ENCODE measurements at regions not wholly inside any gene's neighbourhood (a gene's known extent, or its start where the extent isn't known, plus 50 kb on each side); places are given as distances from the start of the nearest gene placed in this dataset.
A peak's percentile ranks its signal among the peaks of the same experiment; 100 is the strongest.

DNA sequence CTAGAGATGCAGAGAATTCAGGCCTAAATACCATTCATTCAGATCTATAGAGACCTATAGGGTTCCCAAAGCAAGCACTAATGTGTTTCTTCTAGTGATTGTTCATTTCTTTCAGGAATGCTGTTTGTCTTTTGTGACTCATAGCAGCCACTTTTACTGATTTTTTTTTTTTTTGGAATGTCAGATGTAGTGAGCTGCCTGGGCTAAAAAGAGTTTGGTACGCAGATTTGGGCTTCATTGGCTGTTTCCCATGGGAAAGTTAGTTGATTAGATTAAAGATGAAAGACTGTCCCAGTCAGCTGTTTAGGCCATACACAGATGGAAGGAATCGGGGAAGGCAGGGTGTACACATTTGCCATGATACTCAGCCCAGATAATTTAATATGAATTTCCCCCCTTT is 87.6 kb downstream of the CDC42EP3 start:
- no peaks in the 10 kb centered on the region for H3K36me3 ChIP-seq (ENCODE audit: low read depth)
- no peak overlapping the region for H3K4me3 ChIP-seq
- no peaks in the 10 kb centered on the region for H4K20me1 ChIP-seq (ENCODE audit: insufficient read depth)
- peaks cover 2% of the 10 kb centered on the region; the same call in 1 of the 2 replicates for H3K9me3 ChIP-seq (ENCODE audit: insufficient read depth, low read depth)
- H3K4me1 ChIP-seq (replicated peaks; ENCODE audit: insufficient read depth): peaks cover 61% of the 10 kb centered on the region
- H3K9me2 ChIP-seq (ENCODE audit: insufficient read depth): no peaks in the 10 kb centered on the region
- no peak for TF ChIP-seq EZH2 (IDR thresholded peaks at IDR 0.05; ENCODE audit: low read depth)
- TF ChIP-seq, protein P1, sequence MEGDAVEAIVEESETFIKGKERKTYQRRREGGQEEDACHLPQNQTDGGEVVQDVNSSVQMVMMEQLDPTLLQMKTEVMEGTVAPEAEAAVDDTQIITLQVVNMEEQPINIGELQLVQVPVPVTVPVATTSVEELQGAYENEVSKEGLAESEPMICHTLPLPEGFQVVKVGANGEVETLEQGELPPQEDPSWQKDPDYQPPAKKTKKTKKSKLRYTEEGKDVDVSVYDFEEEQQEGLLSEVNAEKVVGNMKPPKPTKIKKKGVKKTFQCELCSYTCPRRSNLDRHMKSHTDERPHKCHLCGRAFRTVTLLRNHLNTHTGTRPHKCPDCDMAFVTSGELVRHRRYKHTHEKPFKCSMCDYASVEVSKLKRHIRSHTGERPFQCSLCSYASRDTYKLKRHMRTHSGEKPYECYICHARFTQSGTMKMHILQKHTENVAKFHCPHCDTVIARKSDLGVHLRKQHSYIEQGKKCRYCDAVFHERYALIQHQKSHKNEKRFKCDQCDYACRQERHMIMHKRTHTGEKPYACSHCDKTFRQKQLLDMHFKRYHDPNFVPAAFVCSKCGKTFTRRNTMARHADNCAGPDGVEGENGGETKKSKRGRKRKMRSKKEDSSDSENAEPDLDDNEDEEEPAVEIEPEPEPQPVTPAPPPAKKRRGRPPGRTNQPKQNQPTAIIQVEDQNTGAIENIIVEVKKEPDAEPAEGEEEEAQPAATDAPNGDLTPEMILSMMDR (conservative IDR thresholded peaks at IDR 0.05): no peak
- peak overlapping the region; percentile 79 for H3K4me2 ChIP-seq
- peak overlapping the region; percentile 94 for H3K27ac ChIP-seq
- H3F3A ChIP-seq (ENCODE audit: insufficient read depth, low read depth): peaks cover 49% of the 10 kb centered on the region
- intact Hi-C loops (cut with micrococcal nuclease; ENCODE audit: unreplicated experiment): loop anchor here (10.0 kb wide), 1 partner anchor 169 kb away; no protein-coding TSS in a partner anchor
- H3K27me3 ChIP-seq (ENCODE audit: insufficient read depth, low read depth): no peaks in the 10 kb centered on the region
- H3K79me2 ChIP-seq (ENCODE audit: low read depth): no peaks in the 10 kb centered on the region
- ChIA-PET CTCF (no interaction called here), POLR2A (ENCODE audit: unreplicated experiment) (interaction anchor here (0.6 to 0.7 kb wide), 2 partner anchors 27 to 170 kb away, joined by 7 to 15 read pairs; no protein-coding TSS in a partner anchor)
- H2AFZ ChIP-seq: no peak overlapping the region
- BruUV-seq (replicated peaks): no TSS peak
- DNase-seq: peak in 1 of 2 experiments; percentile 82

DNA sequence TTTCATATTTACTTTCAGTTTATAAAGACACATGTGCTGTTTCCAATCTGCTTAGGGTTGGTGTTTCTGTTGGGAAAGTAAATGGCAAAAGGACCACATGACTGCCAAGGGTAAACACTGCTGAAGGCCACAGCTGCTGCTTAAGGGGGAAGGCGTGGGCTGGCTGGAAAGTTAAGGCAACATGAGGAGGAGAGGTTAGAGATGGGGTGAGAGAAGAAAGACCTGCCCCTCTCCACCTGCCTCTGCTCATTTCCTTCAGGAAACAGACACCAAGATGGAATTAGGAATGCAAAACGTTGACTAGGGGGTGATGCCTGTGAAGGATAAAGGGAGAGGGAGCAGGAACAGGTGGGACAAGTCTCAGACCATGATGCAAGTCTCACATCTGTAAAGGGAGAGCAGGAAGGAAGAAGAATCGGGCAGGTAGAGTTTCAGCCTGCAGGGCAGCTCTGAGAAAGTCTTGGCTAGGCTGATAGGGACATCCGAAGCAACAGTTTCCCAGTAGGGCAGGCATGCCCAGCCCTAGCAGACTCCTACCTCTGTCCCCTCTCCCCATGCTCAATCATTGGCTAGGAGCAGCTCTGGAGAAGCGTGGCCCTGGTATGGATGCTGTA is 86.0 kb downstream of the CDC42EP3 start:
- no peaks in the 10 kb centered on the region for H3K36me3 ChIP-seq (ENCODE audit: low read depth)
- no peaks in the 10 kb centered on the region for H3K27me3 ChIP-seq (ENCODE audit: insufficient read depth, low read depth)
- ChIA-PET CTCF (no interaction called here), POLR2A (ENCODE audit: unreplicated experiment) (no interaction called here)
- no peaks in the 10 kb centered on the region for H3K79me2 ChIP-seq (ENCODE audit: low read depth)
- H2AFZ ChIP-seq: peak overlapping the region; percentile 77
- no peaks in the 10 kb centered on the region for H3K9me2 ChIP-seq (ENCODE audit: insufficient read depth)
- peak; percentile 35 to 77 for DNase-seq
- intact Hi-C loops (cut with micrococcal nuclease; ENCODE audit: unreplicated experiment): loop anchor here (1.0 to 10.0 kb wide), 5 partner anchors 49 to 192 kb away; partner anchors contain the start of gene CDC42EP3
- H3K4me2 ChIP-seq: peak overlapping the region; percentile 79
- TF ChIP-seq, protein P1 (conservative IDR thresholded peaks at IDR 0.05): no peak
- TF ChIP-seq EZH2 (IDR thresholded peaks at IDR 0.05; ENCODE audit: low read depth): no peak
- H3K9me3 ChIP-seq (ENCODE audit: insufficient read depth, low read depth): peaks cover 2% of the 10 kb centered on the region; the same call in 1 of the 2 replicates
- peaks cover 60% of the 10 kb centered on the region for H3F3A ChIP-seq (ENCODE audit: insufficient read depth, low read depth)
- H4K20me1 ChIP-seq (ENCODE audit: insufficient read depth): no peaks in the 10 kb centered on the region
- H3K27ac ChIP-seq: peak overlapping the region; percentile 94
- H3K4me1 ChIP-seq (replicated peaks; ENCODE audit: insufficient read depth): peaks cover 76% of the 10 kb centered on the region
- BruUV-seq (replicated peaks): no TSS peak
- H3K4me3 ChIP-seq: peak overlapping the region; percentile 29; the same call in 1 of the 2 replicates

DNA sequence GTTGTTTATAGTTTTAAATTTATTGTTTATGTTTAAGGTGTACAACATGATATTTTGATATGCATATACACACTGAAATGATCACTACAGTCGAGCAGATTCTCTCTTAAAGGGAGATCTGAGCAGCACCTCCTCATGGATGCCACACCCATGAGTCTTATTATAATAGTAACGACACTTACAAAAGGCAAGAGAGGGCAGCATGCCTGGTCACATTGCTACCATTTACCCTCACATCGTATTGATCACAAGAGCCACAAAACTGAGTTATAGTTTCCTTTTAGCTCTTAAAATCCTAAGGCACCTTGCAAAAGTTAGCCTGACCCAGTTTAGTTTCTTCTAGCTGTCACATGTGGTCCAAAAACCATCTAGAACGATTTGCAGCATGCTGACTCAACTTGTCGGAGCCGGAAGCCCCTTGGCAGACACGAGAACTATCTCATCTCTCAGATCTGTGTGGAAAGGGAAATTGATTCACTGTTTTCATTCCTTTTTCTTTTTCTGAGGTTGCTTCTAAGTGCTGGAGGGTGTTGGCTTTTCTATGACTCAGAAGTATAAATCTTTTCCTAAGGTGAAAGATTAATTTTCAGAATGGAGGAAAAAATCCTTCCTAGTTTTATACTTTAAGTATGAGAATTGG is 85.3 kb downstream of the CDC42EP3 start:
- intact Hi-C loops (cut with micrococcal nuclease; ENCODE audit: unreplicated experiment): loop anchor here (1.0 to 10.0 kb wide), 6 partner anchors 25 to 191 kb away; partner anchors contain the start of gene CDC42EP3
- peak overlapping the region; percentile 12; the same call in 1 of the 2 replicates for H3K4me3 ChIP-seq
- peak overlapping the region; percentile 56 for H2AFZ ChIP-seq
- H3K4me2 ChIP-seq: peak overlapping the region; percentile 79
- peaks cover 82% of the 10 kb centered on the region for H3K4me1 ChIP-seq (replicated peaks; ENCODE audit: insufficient read depth)
- peaks cover 64% of the 10 kb centered on the region for H3F3A ChIP-seq (ENCODE audit: insufficient read depth, low read depth)
- H3K79me2 ChIP-seq (ENCODE audit: low read depth): no peaks in the 10 kb centered on the region
- peak overlapping the region; percentile 94 for H3K27ac ChIP-seq
- H3K27me3 ChIP-seq (ENCODE audit: insufficient read depth, low read depth): no peaks in the 10 kb centered on the region
- H3K36me3 ChIP-seq (ENCODE audit: low read depth): no peaks in the 10 kb centered on the region
- H4K20me1 ChIP-seq (ENCODE audit: insufficient read depth): no peaks in the 10 kb centered on the region
- DNase-seq: peak; percentile 43 to 92
- ChIA-PET POLR2A (ENCODE audit: unreplicated experiment) (no interaction called here), CTCF (interaction anchor here (0.6 kb wide), 1 partner anchor 86 kb away, joined by 9 read pairs; no protein-coding TSS in a partner anchor)
- no TSS peak for BruUV-seq (replicated peaks)
- peaks cover 2% of the 10 kb centered on the region; the same call in 1 of the 2 replicates for H3K9me3 ChIP-seq (ENCODE audit: insufficient read depth, low read depth)
- TF ChIP-seq, protein P1 (conservative IDR thresholded peaks at IDR 0.05): no peak
- no peak for TF ChIP-seq EZH2 (IDR thresholded peaks at IDR 0.05; ENCODE audit: low read depth)
- H3K9me2 ChIP-seq (ENCODE audit: insufficient read depth): no peaks in the 10 kb centered on the region
